ENCODE measurements at regions not wholly inside any gene's neighbourhood (a gene's known extent, or its start where the extent isn't known, plus 50 kb on each side); places are given as distances from the start of the nearest gene placed in this dataset.

GRCh38 chr12:46898152-46898931 is 72.5 kb upstream of the SLC38A4 start:
- no peak for TF ChIP-seq POLR2A (IDR thresholded peaks at IDR 0.05)
- TF ChIP-seq POLR2AphosphoS5 (IDR thresholded peaks at IDR 0.05) = no peak
- TF ChIP-seq CTCF (IDR thresholded peaks at IDR 0.05) = no peak
- TF ChIP-seq EP300 (IDR thresholded peaks at IDR 0.05; ENCODE audit: low read depth) = no peak

All from transverse colon (tissue), 4 donors.